Keratinocyte (primary cell): ENCODE measurements at regions not wholly inside any gene's neighbourhood (a gene's known extent, or its start where the extent isn't known, plus 50 kb on each side); places are given as distances from the start of the nearest gene placed in this dataset.

ENCODE experiments used
- DNase-seq: peaks from one replicate; pipeline ENCODE4 v3.0.0-alpha.2; 2011; ENCODE audit warnings: low read depth, missing footprints, low spot score
- FAIRE-seq: peaks from 2 replicates; lab custom pipeline; 2011; peaks lifted over from hg19 to GRCh38; lab: Jason Lieb, UNC
- H2AFZ ChIP-seq: 2 replicates; pipeline ENCODE4 v1.6.0; 2012; ENCODE audit warnings: low read length, control low read depth, inconsistent platforms; ENCODE audit not compliant: control insufficient read depth
- H3K27ac ChIP-seq: 2 replicates; pipeline ENCODE4 v1.5.1; 2011; ENCODE audit warnings: low read length; ENCODE audit not compliant: control insufficient read depth, insufficient read depth
- H3K27me3 ChIP-seq: 3 replicates; pipeline ENCODE4 v1.6.0; 2011; ENCODE audit warnings: low read length; ENCODE audit not compliant: control insufficient read depth, insufficient read depth; ENCODE audit errors: extremely low read depth
- H3K36me3 ChIP-seq, 2 experiments: 2 replicates in 1 of 2; 3 replicates in 1 of 2; pipeline ENCODE4 v1.5.1; 2011; ENCODE audit warnings: low read length in 2 of 2, mild to moderate bottlenecking in 1 of 2; ENCODE audit not compliant: control insufficient read depth in 2 of 2, insufficient read depth in 2 of 2; ENCODE audit errors: extremely low read depth in 1 of 2
- H3K4me1 ChIP-seq: 3 replicates; pipeline ENCODE4 v1.5.1; 2011; ENCODE audit warnings: low read length; ENCODE audit not compliant: control insufficient read depth, insufficient read depth; ENCODE audit errors: extremely low read depth
- H3K4me2 ChIP-seq: 3 replicates; pipeline ENCODE4 v1.6.0; 2011; ENCODE audit warnings: low read depth, low read length; ENCODE audit not compliant: control insufficient read depth, insufficient read depth; ENCODE audit errors: extremely low read depth
- H3K4me3 ChIP-seq, 3 experiments: fragments of 200-600 bp in 1 of 3; sonication (generic) in 1 of 3; 2 replicates in 2 of 3; 3 replicates in 1 of 3; pipeline ENCODE4 v1.5.1; 2011 to 2016; ENCODE audit warnings: low read length in 3 of 3, mild to moderate bottlenecking in 3 of 3, control low read depth in 2 of 3, inconsistent platforms in 1 of 3, low read depth in 1 of 3, mixed read lengths in 1 of 3, mixed run types in 1 of 3, moderate library complexity in 1 of 3; ENCODE audit not compliant: control insufficient read depth in 2 of 3, insufficient read depth in 2 of 3; ENCODE audit errors: extremely low read depth in 1 of 3
- H3K79me2 ChIP-seq: 2 replicates; pipeline ENCODE4 v1.6.0; 2012; ENCODE audit warnings: low read length; ENCODE audit not compliant: control insufficient read depth, insufficient read depth
- H3K9ac ChIP-seq: 3 replicates; pipeline ENCODE4 v1.6.0; 2011; ENCODE audit warnings: low read length; ENCODE audit not compliant: control insufficient read depth, insufficient read depth; ENCODE audit errors: extremely low read depth
- H3K9me1 ChIP-seq: 3 replicates; pipeline ENCODE4 v1.6.0; 2011; ENCODE audit warnings: low read length; ENCODE audit not compliant: control insufficient read depth, insufficient read depth; ENCODE audit errors: extremely low read depth
- H3K9me3 ChIP-seq: 2 replicates; pipeline ENCODE4 v1.5.1; 2012; ENCODE audit warnings: low read depth, low read length; ENCODE audit not compliant: control insufficient read depth
- H4K20me1 ChIP-seq: 3 replicates; pipeline ENCODE4 v1.6.0; 2011; ENCODE audit warnings: low read length; ENCODE audit not compliant: control insufficient read depth, insufficient read depth; ENCODE audit errors: extremely low read depth
- EZH2 ChIP-seq: IDR thresholded peaks from one replicate; pipeline ENCODE4 v1.6.1; 2012; ENCODE audit warnings: inconsistent platforms, mild to moderate bottlenecking, low read length, moderate library complexity
- dilution Hi-C: fragments of 300-500 bp; cut with MboI; formaldehyde crosslinking; loops from one replicate; pipeline ENCODE4 v1.7.0; 2020; ENCODE audit warnings: low sequenced_read_pairs; ENCODE audit not compliant: extremely low pct_ligation_motif_present
- TF ChIP-seq, protein P1 (sequence below), 3 experiments: IDR thresholded peaks in 1 of 3; conservative IDR thresholded peaks in 1 of 3; optimal IDR thresholded peaks in 1 of 3; 2 replicates in 2 of 3; 3 replicates in 1 of 3; pipeline versions ENCODE3 to v1.5.1; 2011; ENCODE audit warnings: low read length in 3 of 3, mild to moderate bottlenecking in 3 of 3, moderate library complexity in 2 of 3, control low read depth in 1 of 3, inconsistent platforms in 1 of 3; ENCODE audit not compliant: insufficient read depth in 2 of 3; ENCODE audit errors: extremely low read depth in 1 of 3

DNA sequence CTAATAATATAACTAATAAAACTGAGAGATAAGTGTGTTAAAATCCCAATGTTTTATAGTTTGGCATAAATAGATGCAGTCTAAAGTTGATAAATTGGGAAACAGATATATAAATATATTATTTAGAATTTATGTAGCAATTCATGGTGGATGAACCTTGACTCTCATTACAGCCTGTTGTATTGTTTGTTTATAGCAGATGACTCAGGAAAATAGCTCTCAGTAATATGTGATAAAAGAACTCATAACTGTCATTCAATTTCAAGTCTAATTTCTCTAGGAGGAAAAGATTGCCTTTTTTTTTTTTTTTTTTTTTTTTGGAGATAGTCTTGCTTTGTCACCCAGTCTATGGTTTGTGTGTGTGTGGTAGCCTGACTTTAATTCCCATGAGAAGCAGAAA is 603.2 kb upstream of the PKN2 start:
- dilution Hi-C loops = no loop called here
- Histone ChIP-seq H3K36me3 (no peaks in the 10 kb centered on the region), H3K9me1 (no peaks in the 10 kb centered on the region), H3K27me3 (no peaks in the 10 kb centered on the region), H3K27ac (no peak overlapping the region), H3K4me1 (no peaks in the 10 kb centered on the region), H3K79me2 (no peaks in the 10 kb centered on the region), H4K20me1 (no peaks in the 10 kb centered on the region), H3K4me2 (no peak overlapping the region), H2AFZ (no peak overlapping the region), H3K9me3 (no peaks in the 10 kb centered on the region), H3K9ac (no peak overlapping the region), H3K4me3 (no peak overlapping the region)
- FAIRE-seq = no peak
- DNase-seq = no peak
- TF ChIP-seq, protein P1, sequence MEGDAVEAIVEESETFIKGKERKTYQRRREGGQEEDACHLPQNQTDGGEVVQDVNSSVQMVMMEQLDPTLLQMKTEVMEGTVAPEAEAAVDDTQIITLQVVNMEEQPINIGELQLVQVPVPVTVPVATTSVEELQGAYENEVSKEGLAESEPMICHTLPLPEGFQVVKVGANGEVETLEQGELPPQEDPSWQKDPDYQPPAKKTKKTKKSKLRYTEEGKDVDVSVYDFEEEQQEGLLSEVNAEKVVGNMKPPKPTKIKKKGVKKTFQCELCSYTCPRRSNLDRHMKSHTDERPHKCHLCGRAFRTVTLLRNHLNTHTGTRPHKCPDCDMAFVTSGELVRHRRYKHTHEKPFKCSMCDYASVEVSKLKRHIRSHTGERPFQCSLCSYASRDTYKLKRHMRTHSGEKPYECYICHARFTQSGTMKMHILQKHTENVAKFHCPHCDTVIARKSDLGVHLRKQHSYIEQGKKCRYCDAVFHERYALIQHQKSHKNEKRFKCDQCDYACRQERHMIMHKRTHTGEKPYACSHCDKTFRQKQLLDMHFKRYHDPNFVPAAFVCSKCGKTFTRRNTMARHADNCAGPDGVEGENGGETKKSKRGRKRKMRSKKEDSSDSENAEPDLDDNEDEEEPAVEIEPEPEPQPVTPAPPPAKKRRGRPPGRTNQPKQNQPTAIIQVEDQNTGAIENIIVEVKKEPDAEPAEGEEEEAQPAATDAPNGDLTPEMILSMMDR (optimal IDR thresholded peaks at IDR 0.05 in 1 of 3, IDR thresholded peaks at IDR 0.05 in 1 of 3, conservative IDR thresholded peaks at IDR 0.05 in 1 of 3; ENCODE audit: extremely low read depth in 1 of 3, insufficient read depth in 2 of 3, low read length in 3 of 3) = no peak
- TF ChIP-seq EZH2 = no peak

DNA sequence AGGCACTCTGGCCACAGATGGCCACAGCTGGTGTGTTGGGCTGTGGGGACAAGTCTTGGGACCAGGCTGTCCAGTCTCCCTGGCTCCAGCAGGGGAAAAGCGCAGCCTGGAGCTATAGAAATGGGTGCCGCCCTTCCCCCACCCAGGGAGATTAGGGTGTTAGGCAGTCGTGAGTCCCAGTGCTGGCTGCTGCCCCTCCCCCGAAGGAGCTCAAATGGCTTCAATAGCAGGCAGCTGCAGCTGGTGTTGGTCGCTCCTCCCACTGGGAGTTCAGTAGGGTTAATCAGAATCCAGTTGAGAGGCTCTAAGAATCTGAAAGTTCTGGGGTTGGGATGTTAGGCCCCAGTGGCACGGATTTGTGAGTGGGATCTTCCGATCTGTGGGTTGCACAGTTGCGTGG is 595.6 kb upstream of the PKN2 start:
- no peak for FAIRE-seq
- Histone ChIP-seq H3K27me3 (no peaks in the 10 kb centered on the region), H3K36me3 (no peaks in the 10 kb centered on the region), H3K79me2 (no peaks in the 10 kb centered on the region), H3K4me1 (no peaks in the 10 kb centered on the region), H3K9me1 (no peaks in the 10 kb centered on the region), H3K9ac (no peak overlapping the region), H2AFZ (no peak overlapping the region), H3K27ac (no peak overlapping the region), H4K20me1 (no peaks in the 10 kb centered on the region), H3K4me2 (no peak overlapping the region), H3K4me3 (no peak overlapping the region), H3K9me3 (no peaks in the 10 kb centered on the region)
- dilution Hi-C loops = no loop called here
- TF ChIP-seq, protein P1 (optimal IDR thresholded peaks at IDR 0.05 in 1 of 3, IDR thresholded peaks at IDR 0.05 in 1 of 3, conservative IDR thresholded peaks at IDR 0.05 in 1 of 3; ENCODE audit: extremely low read depth in 1 of 3, insufficient read depth in 2 of 3, low read length in 3 of 3) = no peak
- TF ChIP-seq EZH2 = no peak
- no peak for DNase-seq
